ENCODE measurements at regions not wholly inside any gene's neighbourhood (a gene's known extent, or its start where the extent isn't known, plus 50 kb on each side); places are given as distances from the start of the nearest gene placed in this dataset.

GRCh38 chr14:43956741-43957140 lies 550.3 kb downstream of the FSCB start:
- DNase-seq (ENCODE audit: low read depth), result no peak
- TF ChIP-seq CTCF (IDR thresholded peaks at IDR 0.05; ENCODE audit: low read depth, low read length) (no peak), MYC (IDR thresholded peaks at IDR 0.05; ENCODE audit: low read depth, low read length) (no peak), POLR2A (IDR thresholded peaks at IDR 0.05; ENCODE audit: extremely low read depth, insufficient read length) (no peak), MAX (IDR thresholded peaks at IDR 0.05; ENCODE audit: low read depth, low read length) (no peak)
- H3K4me3 ChIP-seq (ENCODE audit: low read depth, low read length), result no peak overlapping the region

GRCh38 chr14:43949400-43949799 lies 557.7 kb downstream of the FSCB start:
- H3K4me3 ChIP-seq (ENCODE audit: low read depth, low read length), result no peak overlapping the region
- TF ChIP-seq CTCF (IDR thresholded peaks at IDR 0.05; ENCODE audit: low read depth, low read length) (no peak), MYC (IDR thresholded peaks at IDR 0.05; ENCODE audit: low read depth, low read length) (no peak), MAX (IDR thresholded peaks at IDR 0.05; ENCODE audit: low read depth, low read length) (no peak), POLR2A (IDR thresholded peaks at IDR 0.05; ENCODE audit: extremely low read depth, insufficient read length) (no peak)
- DNase-seq (ENCODE audit: low read depth), result no peak

GRCh38 chr14:43939836-43940235 lies 567.2 kb downstream of the FSCB start:
- no peak overlapping the region for H3K4me3 ChIP-seq (ENCODE audit: low read depth, low read length)
- TF ChIP-seq POLR2A (IDR thresholded peaks at IDR 0.05; ENCODE audit: extremely low read depth, insufficient read length) (no peak), CTCF (IDR thresholded peaks at IDR 0.05; ENCODE audit: low read depth, low read length) (no peak), MAX (IDR thresholded peaks at IDR 0.05; ENCODE audit: low read depth, low read length) (no peak), MYC (IDR thresholded peaks at IDR 0.05; ENCODE audit: low read depth, low read length) (no peak)

GRCh38 chr14:43938588-43939281 lies 568.3 kb downstream of the FSCB start:
- no peak overlapping the region for H3K4me3 ChIP-seq (ENCODE audit: low read depth, low read length)
- TF ChIP-seq MYC (IDR thresholded peaks at IDR 0.05; ENCODE audit: low read depth, low read length) (no peak), MAX (IDR thresholded peaks at IDR 0.05; ENCODE audit: low read depth, low read length) (no peak), CTCF (IDR thresholded peaks at IDR 0.05; ENCODE audit: low read depth, low read length) (no peak), POLR2A (IDR thresholded peaks at IDR 0.05; ENCODE audit: extremely low read depth, insufficient read length) (no peak)
- no peak for DNase-seq (ENCODE audit: low read depth)

More at GRCh38 chr14:43939836-43940235, 567.2 kb downstream of the FSCB start:
- DNase-seq (ENCODE audit: low read depth), result no peak

GRCh38 chr14:43937001-43937400 lies 570.1 kb downstream of the FSCB start:
- DNase-seq (ENCODE audit: low read depth), result no peak
- no peak for TF ChIP-seq CTCF (IDR thresholded peaks at IDR 0.05; ENCODE audit: low read depth, low read length)
- no peak for TF ChIP-seq POLR2A (IDR thresholded peaks at IDR 0.05; ENCODE audit: extremely low read depth, insufficient read length)
- no peak for TF ChIP-seq MYC (IDR thresholded peaks at IDR 0.05; ENCODE audit: low read depth, low read length)
- H3K4me3 ChIP-seq (ENCODE audit: low read depth, low read length), result no peak overlapping the region

Data from NB4 (cell line).